ENCODE measurements at regions not wholly inside any gene's neighbourhood (a gene's known extent, or its start where the extent isn't known, plus 50 kb on each side); places are given as distances from the start of the nearest gene placed in this dataset.

DNA sequence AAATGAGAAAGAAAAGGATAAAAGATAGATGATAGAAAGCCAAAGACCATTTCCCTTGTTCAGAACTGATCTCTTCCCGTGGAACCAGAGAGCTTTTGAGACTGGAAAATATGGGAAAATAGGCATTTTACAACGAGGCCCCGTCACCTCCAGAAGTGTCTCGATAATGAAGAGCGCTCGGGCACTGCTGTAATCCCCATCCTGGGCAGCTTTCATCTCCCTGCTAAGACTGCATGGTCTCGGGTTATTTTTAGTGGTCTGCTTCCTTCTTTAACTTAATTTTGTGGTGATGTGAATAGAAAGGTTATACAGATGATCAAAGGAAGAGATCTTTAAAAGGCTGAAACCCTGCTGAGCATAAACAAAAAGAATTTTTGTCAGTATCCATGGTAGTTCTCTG is 176.6 kb downstream of the METTL4 start:
- Histone ChIP-seq H3K4me3 (no peak overlapping the region), H3K4me1 (no peaks in the 10 kb centered on the region), H3K27ac (no peak overlapping the region), H3K9me3 (no peaks in the 10 kb centered on the region), H3K36me3 (no peaks in the 10 kb centered on the region), H3K27me3 (ENCODE audit: low read depth) (no peaks in the 10 kb centered on the region)
- TF ChIP-seq, protein P1, sequence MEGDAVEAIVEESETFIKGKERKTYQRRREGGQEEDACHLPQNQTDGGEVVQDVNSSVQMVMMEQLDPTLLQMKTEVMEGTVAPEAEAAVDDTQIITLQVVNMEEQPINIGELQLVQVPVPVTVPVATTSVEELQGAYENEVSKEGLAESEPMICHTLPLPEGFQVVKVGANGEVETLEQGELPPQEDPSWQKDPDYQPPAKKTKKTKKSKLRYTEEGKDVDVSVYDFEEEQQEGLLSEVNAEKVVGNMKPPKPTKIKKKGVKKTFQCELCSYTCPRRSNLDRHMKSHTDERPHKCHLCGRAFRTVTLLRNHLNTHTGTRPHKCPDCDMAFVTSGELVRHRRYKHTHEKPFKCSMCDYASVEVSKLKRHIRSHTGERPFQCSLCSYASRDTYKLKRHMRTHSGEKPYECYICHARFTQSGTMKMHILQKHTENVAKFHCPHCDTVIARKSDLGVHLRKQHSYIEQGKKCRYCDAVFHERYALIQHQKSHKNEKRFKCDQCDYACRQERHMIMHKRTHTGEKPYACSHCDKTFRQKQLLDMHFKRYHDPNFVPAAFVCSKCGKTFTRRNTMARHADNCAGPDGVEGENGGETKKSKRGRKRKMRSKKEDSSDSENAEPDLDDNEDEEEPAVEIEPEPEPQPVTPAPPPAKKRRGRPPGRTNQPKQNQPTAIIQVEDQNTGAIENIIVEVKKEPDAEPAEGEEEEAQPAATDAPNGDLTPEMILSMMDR (IDR thresholded peaks at IDR 0.05), result no peak
- DNase-seq (no peak), ATAC-seq (no peak)
- intact Hi-C loops (cut with DNase I), result no loop called here

DNA sequence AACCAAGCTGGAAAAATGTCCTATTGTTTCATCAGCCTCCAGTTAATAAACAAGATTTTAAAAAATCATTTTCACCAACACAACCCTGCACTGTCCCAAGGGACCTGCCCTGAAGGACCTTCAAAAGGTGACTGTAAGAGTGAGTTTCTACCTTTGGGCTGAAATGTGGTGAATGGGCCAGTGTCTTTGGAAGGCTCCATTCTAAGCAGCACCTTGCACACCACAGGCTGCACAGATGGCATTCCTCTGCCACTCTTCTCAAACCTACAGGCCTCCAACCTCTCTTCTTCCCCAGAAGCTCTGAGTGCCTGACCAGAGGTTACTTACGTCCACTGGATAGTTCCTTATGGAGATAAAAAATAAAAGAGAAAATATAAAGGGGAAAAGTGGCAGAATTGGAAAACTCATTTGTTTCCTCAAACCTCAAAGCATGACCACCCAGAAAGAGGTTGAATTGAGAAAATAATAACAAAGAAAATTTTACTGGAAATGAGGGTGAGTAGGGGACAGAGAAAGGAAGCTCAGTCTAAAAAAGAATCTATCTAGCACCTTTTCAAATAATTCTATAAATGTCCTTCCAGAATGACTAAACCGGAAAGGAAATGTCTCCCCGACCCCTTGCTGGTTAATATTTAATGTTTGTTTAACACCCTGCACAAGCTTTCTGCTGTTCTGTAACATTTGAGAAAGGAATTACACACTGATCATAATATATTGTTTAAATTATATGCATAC is 175.7 kb downstream of the METTL4 start:
- TF ChIP-seq, protein P1 (IDR thresholded peaks at IDR 0.05), result no peak
- intact Hi-C loops (cut with DNase I), result no loop called here
- Histone ChIP-seq H3K27ac (no peak overlapping the region), H3K4me1 (no peaks in the 10 kb centered on the region), H3K4me3 (no peak overlapping the region), H3K36me3 (no peaks in the 10 kb centered on the region), H3K9me3 (no peaks in the 10 kb centered on the region), H3K27me3 (ENCODE audit: low read depth) (no peaks in the 10 kb centered on the region)
- ATAC-seq (no peak), DNase-seq (no peak)

DNA sequence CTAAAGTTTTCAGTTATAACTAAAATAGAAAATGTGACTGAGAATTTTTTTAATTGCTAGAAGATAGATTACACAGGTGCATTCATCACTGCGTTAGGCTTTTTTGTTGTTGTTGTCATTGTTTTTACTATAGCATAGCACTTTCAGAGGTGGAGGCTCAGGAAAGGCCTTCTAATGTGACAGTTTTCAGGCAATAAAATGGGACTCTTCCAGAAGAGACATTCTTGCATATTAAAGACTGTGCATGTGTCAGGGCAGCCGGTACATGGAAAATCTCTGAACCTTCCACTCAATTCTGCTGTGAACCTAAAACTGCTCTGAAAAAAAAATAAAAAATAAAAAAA is 175.2 kb downstream of the METTL4 start:
- TF ChIP-seq, protein P1 (IDR thresholded peaks at IDR 0.05), result no peak
- ATAC-seq, result no peak
- intact Hi-C loops (cut with DNase I), result no loop called here

DNA sequence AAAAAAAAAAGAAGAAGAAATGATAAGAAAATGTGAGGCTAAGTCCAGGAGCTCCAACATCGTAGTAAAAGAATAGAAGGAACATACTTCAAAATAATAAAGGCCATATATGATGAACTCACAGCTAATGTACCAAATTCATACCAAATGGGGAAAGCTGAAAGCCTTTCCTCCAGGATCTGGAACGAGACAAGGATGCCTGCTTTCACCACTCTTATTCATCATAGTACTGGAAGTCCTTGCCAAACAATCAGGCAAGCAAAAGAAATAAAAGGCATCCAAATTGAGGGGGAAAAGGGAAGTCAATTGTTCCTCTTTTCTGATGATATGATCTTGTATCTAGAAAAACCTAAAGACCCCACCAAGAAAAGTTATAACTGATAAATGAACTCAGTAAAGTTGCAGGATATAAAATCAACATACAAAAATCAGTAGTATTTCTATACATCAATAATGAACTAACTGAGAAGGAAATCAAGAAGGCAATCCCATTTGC is 170.6 kb downstream of the METTL4 start:
- no peak overlapping the region for H3K27ac ChIP-seq
- no peaks in the 10 kb centered on the region for H3K4me1 ChIP-seq
- H3K9me3 ChIP-seq, result no peaks in the 10 kb centered on the region
- intact Hi-C loops (cut with DNase I), result no loop called here
- TF ChIP-seq, protein P1 (IDR thresholded peaks at IDR 0.05), result no peak
- ATAC-seq (no peak), DNase-seq (no peak)
- H3K4me3 ChIP-seq, result no peak overlapping the region
- H3K36me3 ChIP-seq, result no peaks in the 10 kb centered on the region
- no peaks in the 10 kb centered on the region for H3K27me3 ChIP-seq (ENCODE audit: low read depth)

More for the DNA sequence above, 175.2 kb downstream of the METTL4 start:
- Histone ChIP-seq H3K27ac (no peak overlapping the region), H3K27me3 (ENCODE audit: low read depth) (no peaks in the 10 kb centered on the region), H3K4me1 (no peaks in the 10 kb centered on the region), H3K9me3 (no peaks in the 10 kb centered on the region), H3K36me3 (no peaks in the 10 kb centered on the region), H3K4me3 (no peak overlapping the region)
- no peak for DNase-seq

DNA sequence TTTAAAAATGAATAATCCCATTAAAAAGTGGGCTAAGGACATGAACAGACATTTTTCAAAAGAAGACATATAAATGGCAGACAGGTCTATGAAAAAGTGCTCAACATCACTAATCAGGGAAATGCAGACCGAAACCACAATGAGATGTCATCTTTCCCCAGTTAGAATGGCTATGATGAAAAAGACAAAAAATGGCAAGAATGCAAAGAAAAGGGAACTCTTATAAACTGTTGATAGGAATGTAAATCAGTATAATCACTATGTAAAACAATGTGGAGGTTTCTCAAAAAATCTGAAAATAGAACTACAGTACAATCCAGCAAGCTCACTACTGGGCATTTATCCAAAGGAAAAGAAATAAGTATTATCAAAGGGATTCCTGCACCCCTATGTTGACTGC is 169.2 kb downstream of the METTL4 start:
- intact Hi-C loops (cut with DNase I), result no loop called here
- H3K27me3 ChIP-seq (ENCODE audit: low read depth), result no peaks in the 10 kb centered on the region
- ATAC-seq (no peak), DNase-seq (no peak)
- no peaks in the 10 kb centered on the region for H3K4me1 ChIP-seq
- no peak overlapping the region for H3K27ac ChIP-seq
- TF ChIP-seq, protein P1 (IDR thresholded peaks at IDR 0.05), result no peak
- H3K4me3 ChIP-seq, result no peak overlapping the region
- no peaks in the 10 kb centered on the region for H3K36me3 ChIP-seq
- H3K9me3 ChIP-seq, result no peaks in the 10 kb centered on the region
